HuH-7 (cell line): ENCODE measurements at regions not wholly inside any gene's neighbourhood (a gene's known extent, or its start where the extent isn't known, plus 50 kb on each side); places are given as distances from the start of the nearest gene placed in this dataset.
"Not testable (repeated sequence)": the region's sequence is repeated elsewhere in the genome, so short reads cannot be mapped to it uniquely, and the experiment has no call there.

Experiments used
- DNase-seq: peaks from one replicate; pipeline ENCODE4 v3.0.0; 2011; ENCODE audit warnings: low spot score

DNA sequence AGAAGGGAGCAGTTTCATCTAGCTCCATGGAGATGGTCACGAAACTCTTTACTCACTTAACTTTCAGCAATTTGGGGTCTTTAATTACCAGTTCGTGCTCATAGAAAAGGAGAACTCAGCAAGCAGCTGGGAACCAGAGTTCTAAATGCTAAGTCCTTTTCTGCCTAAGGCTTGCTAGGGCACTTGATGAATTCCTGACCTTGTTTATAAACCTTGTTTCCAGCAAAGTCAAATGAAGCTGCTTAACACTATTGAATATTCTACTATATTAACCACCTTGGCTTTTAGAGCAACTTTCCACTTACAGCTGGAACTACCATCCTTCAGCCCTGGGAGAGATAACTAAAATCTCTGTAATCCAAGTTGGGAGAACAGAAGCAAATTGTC lies 79.5 kb upstream of the TSC22D2 start:
- DNase-seq = no peak

DNA sequence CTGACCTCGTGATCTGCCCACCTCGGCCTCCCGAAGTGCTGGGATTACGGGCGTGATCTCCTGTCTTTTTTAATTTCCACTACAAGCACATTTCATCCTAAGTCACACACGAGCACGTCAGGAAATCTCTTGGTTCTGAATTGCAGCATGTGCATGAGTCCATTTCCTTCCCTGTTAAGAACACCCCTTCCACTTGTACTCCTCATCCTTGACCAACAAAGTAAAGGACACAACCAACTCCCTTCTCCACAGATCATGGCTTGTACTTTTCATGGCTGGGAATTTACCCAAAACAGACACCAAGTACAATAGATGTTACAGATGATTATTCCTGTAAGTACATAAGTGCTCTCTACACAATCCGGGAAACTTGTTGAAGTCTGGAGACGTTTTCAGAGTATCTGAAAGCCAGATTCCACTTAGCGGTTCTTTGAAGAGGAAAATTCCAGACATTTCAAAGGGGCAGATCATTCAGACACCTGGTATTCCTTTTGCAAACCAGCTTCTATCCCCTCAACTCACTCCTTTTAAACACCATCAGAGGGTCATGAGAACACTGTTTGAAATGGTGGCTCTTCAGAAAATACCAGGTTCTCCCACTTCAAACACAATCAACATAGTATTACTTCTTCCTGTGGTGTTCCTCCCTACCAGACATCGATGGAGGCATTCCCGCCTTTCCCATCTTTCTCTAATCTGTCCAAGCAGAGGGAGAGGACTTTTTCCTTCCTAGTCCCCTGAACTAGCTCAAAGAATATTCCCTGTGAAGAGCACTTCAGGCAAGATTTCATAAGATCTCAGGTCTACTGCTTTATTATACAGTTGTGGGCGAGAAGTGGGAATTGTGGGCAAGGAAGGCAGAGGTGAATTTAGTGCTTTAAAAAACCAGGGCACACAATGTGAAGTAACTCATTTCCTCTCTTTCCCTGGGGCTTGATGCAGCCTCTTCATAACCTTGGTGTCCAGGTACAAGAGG lies 80.1 kb upstream of the TSC22D2 start:
- DNase-seq = no peak

DNA sequence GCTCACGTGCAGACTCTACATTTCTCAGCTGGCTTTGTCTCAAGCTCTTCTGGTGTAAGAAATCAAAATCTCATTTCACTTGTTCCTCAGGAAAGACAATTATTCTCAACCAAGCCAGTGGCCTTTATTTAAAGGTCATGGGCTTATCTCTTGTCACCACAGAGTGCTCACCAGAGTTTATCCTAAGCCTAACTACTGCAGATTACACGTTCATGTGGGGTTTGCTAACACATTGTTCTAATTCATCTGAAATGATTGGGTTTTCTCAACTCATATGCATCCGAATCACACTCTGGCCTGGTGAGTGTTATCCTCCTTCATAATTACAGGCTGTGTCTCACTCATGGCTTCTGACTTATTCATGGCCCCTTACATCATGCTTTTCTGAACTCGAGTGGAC lies 83.3 kb upstream of the TSC22D2 start:
- DNase-seq = no peak

- DNase-seq = no peak
Observed at GRCh38 chr3:150324245-150324644, 83.9 kb upstream of the TSC22D2 start.

- no peak for DNase-seq
Observed at GRCh38 chr3:150323770-150324169, 84.3 kb upstream of the TSC22D2 start.

DNA sequence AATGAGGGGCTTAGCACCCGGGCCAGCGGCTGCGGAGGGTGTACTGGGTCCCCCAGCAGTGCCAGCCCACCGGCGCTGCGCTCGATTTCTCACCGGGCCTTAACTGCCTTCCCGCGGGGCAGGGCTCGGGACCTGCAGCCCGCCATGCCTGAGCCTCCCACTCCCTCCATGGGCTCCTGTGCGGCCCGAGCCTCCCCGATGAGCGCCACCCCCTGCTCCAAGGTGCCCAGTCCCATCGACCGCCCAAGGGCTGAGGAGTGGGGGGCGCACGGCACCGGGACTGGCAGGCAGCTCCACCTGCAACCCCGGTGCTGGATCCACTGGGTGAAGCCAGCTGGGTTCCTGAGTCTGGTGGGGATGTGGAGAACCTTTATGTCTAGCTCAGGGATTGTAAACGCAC lies 85.0 kb upstream of the TSC22D2 start:
- DNase-seq = not testable (repeated sequence)

DNA sequence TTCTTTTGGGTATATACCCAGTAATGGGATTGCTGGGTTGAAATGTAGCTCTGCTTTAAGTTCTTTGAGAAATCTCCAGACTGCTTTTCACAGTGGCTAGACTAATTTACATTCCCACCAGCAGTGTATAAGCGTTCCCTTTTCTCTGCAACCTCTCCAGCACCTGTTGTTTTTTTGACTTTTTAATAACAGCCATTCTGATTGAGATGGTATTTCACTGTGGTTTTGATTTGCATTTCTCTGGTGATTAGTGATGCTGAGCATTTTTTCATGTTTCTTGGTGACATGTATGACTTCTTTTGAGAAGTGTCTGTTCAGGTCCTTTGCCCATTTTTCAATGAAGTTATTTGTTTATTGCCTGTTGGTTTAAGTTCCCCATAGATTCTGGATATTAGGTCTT lies 87.1 kb upstream of the TSC22D2 start:
- DNase-seq = not testable (repeated sequence)

GRCh38 chr3:150319900-150320299 lies 88.2 kb upstream of the TSC22D2 start:
- DNase-seq = no peak

- no peak for DNase-seq
Observed at GRCh38 chr3:150317469-150317868, 90.6 kb upstream of the TSC22D2 start.

DNA sequence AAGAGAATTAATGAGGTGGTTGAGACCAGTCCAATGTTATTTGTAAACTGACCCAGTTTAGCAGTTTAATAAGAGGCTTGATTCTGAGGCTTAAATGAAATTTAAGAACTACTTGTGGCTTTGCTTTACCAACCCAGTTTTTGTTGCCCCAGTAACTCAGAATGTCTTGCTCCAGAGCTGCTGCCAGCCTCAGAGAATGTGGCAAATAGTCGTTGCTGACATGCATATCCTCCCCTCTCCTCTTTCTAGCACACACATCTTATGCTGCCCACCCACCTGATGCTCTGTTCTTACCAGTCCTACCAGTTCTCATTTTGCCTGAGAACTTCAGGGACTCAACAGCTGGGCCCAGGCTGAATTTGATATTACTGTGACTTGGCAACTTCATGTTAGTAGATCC lies 92.4 kb upstream of the TSC22D2 start:
- no peak for DNase-seq

GRCh38 chr3:150314248-150315004 lies 93.7 kb upstream of the TSC22D2 start:
- DNase-seq = no peak

- DNase-seq = no peak
Observed at GRCh38 chr3:150312018-150312657, 96.0 kb upstream of the TSC22D2 start.

DNA sequence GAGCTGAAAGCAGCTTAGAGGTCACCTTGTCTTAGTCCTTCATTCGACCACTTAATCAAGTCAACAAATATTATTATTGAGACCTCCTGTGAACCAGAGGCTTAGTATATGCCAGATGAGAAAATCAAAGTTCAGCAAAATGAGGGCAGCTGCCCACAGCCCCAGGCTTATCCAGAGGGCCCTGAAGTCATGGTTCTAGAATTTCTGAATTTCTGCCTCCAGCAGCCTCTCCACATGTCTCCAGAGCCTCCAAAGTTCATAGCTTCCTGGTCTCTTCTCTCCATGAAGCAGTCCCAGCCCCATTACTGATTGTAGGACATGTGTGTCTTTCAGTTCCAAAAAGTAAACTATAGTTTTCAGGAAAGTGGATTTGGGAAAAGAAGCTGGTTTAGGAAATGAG lies 96.9 kb upstream of the TSC22D2 start:
- no peak for DNase-seq

DNA sequence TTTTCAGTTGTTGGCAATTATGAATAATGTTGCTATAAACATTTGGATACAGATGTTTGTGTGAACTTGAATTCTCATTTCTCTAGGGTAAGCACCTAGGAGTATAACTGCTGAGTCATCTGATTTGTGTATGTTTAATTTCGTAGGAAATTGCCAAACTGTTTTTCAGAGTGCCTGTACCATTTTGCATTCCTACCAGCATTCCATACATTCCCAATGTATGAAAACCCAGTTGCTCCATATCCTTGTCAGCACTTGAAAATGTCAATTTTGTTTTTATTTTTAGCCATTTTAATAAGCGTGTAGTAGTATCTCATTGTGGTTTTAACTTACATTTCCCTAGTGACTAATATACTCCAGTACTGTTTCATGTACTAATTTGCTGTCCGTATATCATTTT lies 98.5 kb upstream of the TSC22D2 start:
- DNase-seq = no peak

GRCh38 chr3:150309257-150309542 lies 98.9 kb upstream of the TSC22D2 start:
- DNase-seq = no peak

GRCh38 chr3:150308481-150309256 lies 99.4 kb upstream of the TSC22D2 start:
- DNase-seq = no peak

DNA sequence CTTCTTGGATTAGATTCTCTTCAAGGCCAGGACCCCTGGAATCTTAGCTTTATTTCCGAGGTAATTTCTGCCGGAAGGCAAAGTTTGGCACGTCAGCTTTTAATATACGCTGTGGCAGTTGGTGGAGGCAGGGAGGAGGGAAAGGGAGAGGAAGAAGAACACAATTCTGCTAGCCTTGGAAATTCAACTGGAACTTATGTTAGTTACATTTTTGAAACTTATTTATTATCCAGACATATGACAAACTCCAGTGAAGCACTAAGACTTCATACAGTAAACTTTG lies 100.1 kb upstream of the TSC22D2 start:
- DNase-seq = no peak

DNA sequence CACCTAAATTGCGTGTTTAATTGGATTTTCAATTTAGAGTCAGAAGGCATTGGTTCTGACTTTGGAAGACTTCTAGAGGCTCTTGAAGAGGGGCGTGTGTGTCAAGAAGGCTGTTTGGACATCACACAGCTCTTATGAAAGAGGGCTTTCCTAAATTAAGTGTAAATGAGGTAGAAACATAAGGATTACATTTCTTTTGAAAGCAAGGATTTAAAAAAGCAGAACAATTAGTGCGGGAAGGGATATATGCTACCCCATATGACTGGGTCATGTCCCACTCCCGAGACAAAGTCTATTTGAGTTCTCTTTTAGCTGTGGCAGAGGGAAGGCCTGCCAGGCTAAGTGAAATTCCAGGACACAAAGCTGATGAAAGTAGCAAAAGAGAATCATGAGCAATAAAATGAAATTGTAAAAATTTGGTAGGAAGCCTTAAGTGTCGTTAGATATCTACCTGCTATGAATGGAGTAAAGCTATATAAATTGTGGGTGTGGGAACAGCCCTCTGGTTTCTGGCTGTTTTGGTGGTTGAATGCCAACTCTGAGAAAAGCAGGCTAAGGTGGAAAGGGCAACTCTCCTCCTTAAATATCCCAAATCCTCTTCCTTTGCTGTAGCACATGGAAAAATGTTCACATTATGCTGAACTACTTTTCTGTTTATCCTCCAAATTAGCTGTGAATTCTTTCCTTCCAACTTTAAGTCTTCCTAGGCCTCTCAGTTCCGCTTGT lies 100.6 kb upstream of the TSC22D2 start:
- no peak for DNase-seq

- no peak for DNase-seq
Observed at GRCh38 chr3:150306906-150307305, 101.2 kb upstream of the TSC22D2 start.

DNA sequence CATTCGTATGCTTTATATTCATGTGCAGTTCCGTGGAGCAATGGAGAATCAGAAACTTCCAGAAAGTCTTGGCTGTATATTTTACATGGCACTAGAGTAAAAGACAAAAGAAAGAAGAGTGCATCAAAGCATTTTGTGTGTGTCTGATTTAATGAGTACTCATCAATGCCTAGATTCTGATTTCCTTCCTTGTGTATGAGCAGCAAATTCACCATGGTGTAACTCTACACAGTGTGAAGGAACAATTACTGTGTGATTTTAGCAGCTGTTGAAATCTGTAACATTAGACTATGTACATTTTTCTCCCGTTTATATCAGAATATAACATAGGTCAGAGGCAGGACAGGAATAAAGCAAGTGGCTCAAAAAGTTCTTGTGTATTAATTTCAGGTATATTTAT lies 102.0 kb upstream of the TSC22D2 start:
- no peak for DNase-seq

DNA sequence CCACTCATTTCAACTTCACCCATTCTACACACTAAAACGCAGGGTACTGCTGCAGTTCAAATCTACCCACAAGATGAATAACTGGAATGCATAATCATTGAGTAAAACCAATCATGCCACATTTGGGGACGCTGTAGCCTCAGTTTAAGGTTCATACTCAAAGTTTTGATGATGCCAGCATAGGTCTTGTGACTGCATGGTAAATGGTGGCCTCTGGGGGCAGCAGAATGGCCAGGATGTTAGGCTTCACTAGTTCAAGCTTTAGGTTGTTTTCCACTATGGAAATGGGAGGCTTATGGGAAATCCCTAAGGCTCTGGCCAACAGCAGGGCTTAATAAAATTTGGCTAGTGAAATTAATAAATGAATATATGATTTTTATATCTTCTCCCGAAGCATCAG lies 104.3 kb upstream of the TSC22D2 start:
- no peak for DNase-seq

- DNase-seq = no peak
Observed at GRCh38 chr3:150302246-150302645, 105.9 kb upstream of the TSC22D2 start.
